Smooth muscle cell (in vitro differentiated cells): ENCODE measurements at regions not wholly inside any gene's neighbourhood (a gene's known extent, or its start where the extent isn't known, plus 50 kb on each side); places are given as distances from the start of the nearest gene placed in this dataset.

ENCODE experiments used
- DNase-seq: peaks from one replicate; lab custom pipeline; 2025; ENCODE audit not compliant: unreplicated experiment; lab: John Stamatoyannopoulos, UW
- H2AFZ ChIP-seq: fragments of 200-600 bp; sonication (generic); 2 replicates; pipeline ENCODE4 v1.6.0; 2016; ENCODE audit warnings: antibody characterized with exemption, low read depth, mild to moderate bottlenecking
- H3F3A ChIP-seq: fragments of 200-600 bp; sonication (generic); 2 replicates; pipeline ENCODE4 v1.6.0; 2017; ENCODE audit warnings: antibody characterized with exemption, low read depth
- H3K27ac ChIP-seq: fragments of 200-600 bp; sonication (generic); 2 replicates; pipeline ENCODE4 v1.5.1; 2016; ENCODE audit warnings: low read depth, mild to moderate bottlenecking
- H3K27me3 ChIP-seq: fragments of 200-600 bp; sonication (generic); 2 replicates; pipeline ENCODE4 v1.6.1; 2016; ENCODE audit warnings: low read depth, mild to moderate bottlenecking
- H3K36me3 ChIP-seq: fragments of 200-600 bp; sonication (generic); 2 replicates; pipeline ENCODE4 v1.5.1; 2016; ENCODE audit warnings: low read depth
- H3K4me1 ChIP-seq: fragments of 200-600 bp; sonication (generic); 2 replicates; pipeline ENCODE4 v1.5.1; 2016; ENCODE audit warnings: low read depth
- H3K4me2 ChIP-seq: fragments of 200-600 bp; sonication (generic); 2 replicates; pipeline ENCODE4 v1.6.0; 2016; ENCODE audit warnings: mild to moderate bottlenecking
- H3K4me3 ChIP-seq: fragments of 200-600 bp; sonication (generic); 2 replicates; pipeline ENCODE4 v1.5.1; 2016; ENCODE audit warnings: mild to moderate bottlenecking
- H3K79me2 ChIP-seq: fragments of 200-600 bp; sonication (generic); 2 replicates; pipeline ENCODE4 v1.6.0; 2016; ENCODE audit warnings: low read depth, mild to moderate bottlenecking
- H3K9ac ChIP-seq: fragments of 200-600 bp; sonication (generic); 2 replicates; pipeline ENCODE4 v1.6.0; 2016; ENCODE audit warnings: low read depth
- H3K9me3 ChIP-seq: fragments of 200-600 bp; sonication (generic); replicated peaks from 2 replicates; pipeline ENCODE4 v1.5.1; 2016; ENCODE audit warnings: low read depth
- H4K20me1 ChIP-seq: fragments of 200-600 bp; sonication (generic); 2 replicates; pipeline ENCODE4 v1.6.0; 2016; ENCODE audit warnings: low read depth
- WGBS: methylation state at CpG from one replicate; pipeline ENCODE4 v1.1.7; 2016; ENCODE audit warnings: low lambda C conversion rate; 5-methylcytosine and 5-hydroxymethylcytosine counted together
- TF ChIP-seq, protein P1 (sequence below): fragments of 200-600 bp; sonication (generic); IDR thresholded peaks from 2 replicates; pipeline ENCODE4 v1.5.1; 2017; ENCODE audit warnings: borderline replicate concordance, mild to moderate bottlenecking, antibody characterized with exemption; ENCODE audit not compliant: insufficient read depth, poor library complexity, severe bottlenecking

- 81% methylated on average over 2 of the region's 2 CpGs for WGBS
- Histone ChIP-seq H3K79me2 (no peaks in the 10 kb centered on the region), H3K27ac (no peak overlapping the region), H3K27me3 (no peaks in the 10 kb centered on the region), H3K9ac (no peak overlapping the region), H2AFZ (no peak overlapping the region), H3K36me3 (no peaks in the 10 kb centered on the region), H3K4me2 (no peak overlapping the region), H4K20me1 (no peaks in the 10 kb centered on the region), H3F3A (no peaks in the 10 kb centered on the region), H3K4me3 (no peak overlapping the region), H3K4me1 (no peaks in the 10 kb centered on the region), H3K9me3 (no peaks in the 10 kb centered on the region)
- DNase-seq = no peak
- TF ChIP-seq, protein P1, sequence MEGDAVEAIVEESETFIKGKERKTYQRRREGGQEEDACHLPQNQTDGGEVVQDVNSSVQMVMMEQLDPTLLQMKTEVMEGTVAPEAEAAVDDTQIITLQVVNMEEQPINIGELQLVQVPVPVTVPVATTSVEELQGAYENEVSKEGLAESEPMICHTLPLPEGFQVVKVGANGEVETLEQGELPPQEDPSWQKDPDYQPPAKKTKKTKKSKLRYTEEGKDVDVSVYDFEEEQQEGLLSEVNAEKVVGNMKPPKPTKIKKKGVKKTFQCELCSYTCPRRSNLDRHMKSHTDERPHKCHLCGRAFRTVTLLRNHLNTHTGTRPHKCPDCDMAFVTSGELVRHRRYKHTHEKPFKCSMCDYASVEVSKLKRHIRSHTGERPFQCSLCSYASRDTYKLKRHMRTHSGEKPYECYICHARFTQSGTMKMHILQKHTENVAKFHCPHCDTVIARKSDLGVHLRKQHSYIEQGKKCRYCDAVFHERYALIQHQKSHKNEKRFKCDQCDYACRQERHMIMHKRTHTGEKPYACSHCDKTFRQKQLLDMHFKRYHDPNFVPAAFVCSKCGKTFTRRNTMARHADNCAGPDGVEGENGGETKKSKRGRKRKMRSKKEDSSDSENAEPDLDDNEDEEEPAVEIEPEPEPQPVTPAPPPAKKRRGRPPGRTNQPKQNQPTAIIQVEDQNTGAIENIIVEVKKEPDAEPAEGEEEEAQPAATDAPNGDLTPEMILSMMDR = no peak
Observed at GRCh38 chr16:51305337-51305736, 154.3 kb upstream of the SALL1 start.

DNA sequence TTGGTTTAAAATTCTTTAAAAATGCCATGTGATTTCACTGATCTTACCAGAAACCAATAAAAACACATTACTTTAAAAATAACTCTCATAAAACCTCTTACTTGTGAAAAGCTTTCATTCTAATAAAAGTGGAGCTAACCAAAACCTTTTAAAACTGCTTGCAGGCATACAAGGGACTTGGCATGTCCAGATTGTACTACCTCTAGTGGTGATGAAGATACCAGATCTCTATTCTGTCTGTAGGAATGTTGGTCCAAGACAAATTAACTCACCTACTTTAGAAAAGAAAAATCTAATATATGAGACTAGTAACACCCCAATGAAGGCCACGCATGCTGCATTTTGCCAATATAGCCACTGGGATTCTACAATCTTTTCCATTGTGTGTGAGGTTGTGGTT is 151.0 kb upstream of the SALL1 start:
- H3K36me3 ChIP-seq = no peaks in the 10 kb centered on the region
- H3K4me2 ChIP-seq = no peak overlapping the region
- no peaks in the 10 kb centered on the region for H3K4me1 ChIP-seq
- H3K9me3 ChIP-seq = no peaks in the 10 kb centered on the region
- no peak overlapping the region for H3K9ac ChIP-seq
- no peaks in the 10 kb centered on the region for H4K20me1 ChIP-seq
- H3K79me2 ChIP-seq = no peaks in the 10 kb centered on the region
- 100% methylated on average over 1 of the region's 1 CpG for WGBS
- no peaks in the 10 kb centered on the region for H3K27me3 ChIP-seq
- DNase-seq = no peak
- TF ChIP-seq, protein P1 = no peak
- H3K4me3 ChIP-seq = no peak overlapping the region
- no peak overlapping the region for H3K27ac ChIP-seq
- no peak overlapping the region for H2AFZ ChIP-seq
- no peaks in the 10 kb centered on the region for H3F3A ChIP-seq

DNA sequence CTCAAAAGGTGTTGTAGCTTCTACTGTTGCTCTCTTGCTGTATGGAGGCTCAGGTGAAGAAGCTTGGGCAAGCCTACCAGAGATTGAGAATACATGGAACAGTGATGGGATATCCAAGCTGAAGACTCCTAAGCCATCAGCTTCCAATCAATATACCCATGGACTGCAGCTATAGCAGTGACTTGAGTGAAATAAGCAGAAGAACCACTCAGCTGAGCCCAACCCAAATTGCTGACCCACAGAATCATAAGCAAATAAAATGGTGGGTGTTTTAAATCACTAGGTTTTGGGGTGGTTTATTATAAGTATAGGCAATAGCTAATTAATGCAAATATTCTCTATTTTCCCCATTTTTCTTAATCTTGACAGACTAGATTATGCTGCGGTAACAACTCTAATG is 147.7 kb upstream of the SALL1 start:
- H3K4me1 ChIP-seq = no peaks in the 10 kb centered on the region
- no peak overlapping the region for H2AFZ ChIP-seq
- H3K79me2 ChIP-seq = no peaks in the 10 kb centered on the region
- H3K9ac ChIP-seq = no peak overlapping the region
- no peak for DNase-seq
- no peak overlapping the region for H3K4me2 ChIP-seq
- no peaks in the 10 kb centered on the region for H3F3A ChIP-seq
- no peak overlapping the region for H3K4me3 ChIP-seq
- no peak overlapping the region for H3K27ac ChIP-seq
- WGBS = 98% methylated on average over 1 of the region's 1 CpG
- H3K27me3 ChIP-seq = no peaks in the 10 kb centered on the region
- H3K36me3 ChIP-seq = no peaks in the 10 kb centered on the region
- H3K9me3 ChIP-seq = no peaks in the 10 kb centered on the region
- TF ChIP-seq, protein P1 = no peak
- H4K20me1 ChIP-seq = no peaks in the 10 kb centered on the region

- WGBS = 50% methylated on average over 4 of the region's 4 CpGs
- no peak overlapping the region for H3K27ac ChIP-seq
- no peaks in the 10 kb centered on the region for H3K79me2 ChIP-seq
- H2AFZ ChIP-seq = no peak overlapping the region
- H3K27me3 ChIP-seq = no peaks in the 10 kb centered on the region
- H3K36me3 ChIP-seq = no peaks in the 10 kb centered on the region
- no peaks in the 10 kb centered on the region for H3F3A ChIP-seq
- H3K9ac ChIP-seq = no peak overlapping the region
- H3K4me1 ChIP-seq = no peaks in the 10 kb centered on the region
- H3K9me3 ChIP-seq = no peaks in the 10 kb centered on the region
- no peak overlapping the region for H3K4me2 ChIP-seq
- H3K4me3 ChIP-seq = no peak overlapping the region
- no peaks in the 10 kb centered on the region for H4K20me1 ChIP-seq
- DNase-seq = no peak
- TF ChIP-seq, protein P1 = no peak
Observed at GRCh38 chr16:51290442-51291285, 139.6 kb upstream of the SALL1 start.
